HEK293T (cell line): ENCODE measurements at regions not wholly inside any gene's neighbourhood (a gene's known extent, or its start where the extent isn't known, plus 50 kb on each side); places are given as distances from the start of the nearest gene placed in this dataset.
"Not testable (repeated sequence)": the region's sequence is repeated elsewhere in the genome, so short reads cannot be mapped to it uniquely, and the experiment has no call there.

Experiments used
- CTCF ChIA-PET: fragments of 350-600 bp; formaldehyde crosslinking; extraction: SDS; loops from one replicate; lab custom pipeline; 2021; ENCODE audit warnings: antibody characterized with exemption, inconsistent platforms; lab: Yijun Ruan, JAX
- POLR2A ChIA-PET: fragments of 350-600 bp; formaldehyde crosslinking; extraction: SDS; loops from one replicate; lab custom pipeline; 2020; ENCODE audit warnings: antibody characterized with exemption, inconsistent platforms; lab: Yijun Ruan, JAX
- DNase-seq: peaks from one replicate; pipeline ENCODE4 v3.0.0; 2012; ENCODE audit warnings: mixed read lengths; ENCODE audit errors: extremely low spot score
- ARNT ChIP-seq: fragments of 450-650 bp; IDR thresholded peaks from 2 replicates; pipeline ENCODE4 v1.6.1; 2017; ENCODE audit warnings: mild to moderate bottlenecking
- BHLHE40 ChIP-seq: fragments of 450-650 bp; IDR thresholded peaks from 2 replicates; pipeline ENCODE4 v1.6.1; 2016; ENCODE audit warnings: mild to moderate bottlenecking, moderate library complexity, borderline replicate concordance
- CTBP1 ChIP-seq: fragments of 450-650 bp; IDR thresholded peaks from 2 replicates; pipeline ENCODE4 v1.6.1; 2016; ENCODE audit warnings: borderline replicate concordance
- ELF4 ChIP-seq: fragments of 450-650 bp; IDR thresholded peaks from 2 replicates; pipeline ENCODE4 v1.6.1; 2017; ENCODE audit warnings: antibody characterized with exemption
- FOXA1 ChIP-seq: fragments of 450-650 bp; IDR thresholded peaks from 2 replicates; pipeline ENCODE4 v1.6.1; 2016; ENCODE audit warnings: mild to moderate bottlenecking
- FOXK2 ChIP-seq: fragments of 450-650 bp; IDR thresholded peaks from 2 replicates; pipeline ENCODE4 v1.6.1; 2016; ENCODE audit warnings: mild to moderate bottlenecking
- FOXM1 ChIP-seq: fragments of 450-650 bp; IDR thresholded peaks from 2 replicates; pipeline ENCODE4 v1.6.1; 2017; ENCODE audit warnings: mild to moderate bottlenecking, borderline replicate concordance
- HDGF ChIP-seq: fragments of 450-650 bp; IDR thresholded peaks from 2 replicates; pipeline ENCODE4 v1.6.1; 2017; ENCODE audit warnings: antibody characterized with exemption, borderline replicate concordance
- L3MBTL2 ChIP-seq: fragments of 450-650 bp; conservative IDR thresholded peaks from 2 replicates; pipeline ENCODE4 v1.6.1; 2016; ENCODE audit warnings: mild to moderate bottlenecking
- LEF1 ChIP-seq: fragments of 450-650 bp; IDR thresholded peaks from 2 replicates; pipeline ENCODE4 v1.6.1; 2017; ENCODE audit warnings: mild to moderate bottlenecking, borderline replicate concordance
- NFRKB ChIP-seq: fragments of 450-650 bp; IDR thresholded peaks from 2 replicates; pipeline ENCODE4 v1.6.1; 2016; ENCODE audit warnings: mild to moderate bottlenecking, moderate library complexity
- SP1 ChIP-seq: fragments of 450-650 bp; IDR thresholded peaks from 2 replicates; pipeline ENCODE4 v1.6.1; 2017
- SUZ12 ChIP-seq: fragments of 450-650 bp; IDR thresholded peaks from 2 replicates; pipeline ENCODE4 v1.6.1; 2016; ENCODE audit warnings: mild to moderate bottlenecking
- TARDBP ChIP-seq: fragments of 450-650 bp; IDR thresholded peaks from 2 replicates; pipeline ENCODE4 v1.6.1; 2016
- ZNF384 ChIP-seq: fragments of 450-650 bp; IDR thresholded peaks from 2 replicates; pipeline ENCODE4 v1.6.1; 2016
- TF ChIP-seq, protein P1 (sequence below): fragments of 450-650 bp; IDR thresholded peaks from 2 replicates; pipeline ENCODE4 v1.6.1; 2016

DNA sequence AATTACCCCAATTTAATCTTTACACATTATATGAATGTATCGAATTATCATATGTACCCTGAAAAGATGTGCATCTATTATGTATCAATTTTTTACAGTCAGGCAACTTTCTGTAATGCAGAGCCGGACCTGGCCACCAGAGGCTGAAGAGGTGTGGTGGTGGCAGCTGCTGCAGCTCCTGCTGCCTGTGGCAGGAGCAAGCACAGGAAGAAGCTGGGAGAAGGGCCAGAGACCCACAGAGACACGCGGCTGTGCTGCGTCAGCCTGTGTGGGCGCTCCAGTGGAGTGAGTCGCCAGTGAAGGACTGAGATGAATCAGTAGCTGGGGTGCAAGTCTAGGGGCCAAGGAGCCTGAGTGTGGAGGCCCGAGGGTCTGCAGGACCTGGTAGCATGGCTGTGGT lies 74.3 kb upstream of the COG2 start:
- TF ChIP-seq FOXA1, result no peak
- ChIA-PET POLR2A (no interaction called here), CTCF (no interaction called here)
- peak; percentile 53 for DNase-seq

DNA sequence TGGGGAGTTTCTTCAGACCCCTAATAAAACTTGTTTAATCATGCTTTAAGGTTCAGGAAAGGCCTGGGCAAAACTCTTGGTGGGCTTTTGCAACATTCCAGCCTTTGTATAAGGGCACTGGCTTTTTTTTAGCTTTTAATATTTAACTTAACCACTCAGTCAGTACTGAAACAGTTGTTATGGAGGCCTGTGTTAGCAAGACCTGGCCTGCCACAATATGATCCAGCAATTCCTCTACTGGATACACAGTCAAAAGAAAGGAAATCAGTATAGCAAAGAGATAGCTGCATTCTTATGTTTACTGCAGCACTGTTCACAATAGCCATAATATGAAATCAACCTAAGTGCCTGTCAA lies 75.1 kb upstream of the COG2 start:
- no peak for TF ChIP-seq NFRKB
- no peak for TF ChIP-seq TARDBP
- ChIA-PET CTCF (no interaction called here), POLR2A (no interaction called here)
- no peak for DNase-seq

DNA sequence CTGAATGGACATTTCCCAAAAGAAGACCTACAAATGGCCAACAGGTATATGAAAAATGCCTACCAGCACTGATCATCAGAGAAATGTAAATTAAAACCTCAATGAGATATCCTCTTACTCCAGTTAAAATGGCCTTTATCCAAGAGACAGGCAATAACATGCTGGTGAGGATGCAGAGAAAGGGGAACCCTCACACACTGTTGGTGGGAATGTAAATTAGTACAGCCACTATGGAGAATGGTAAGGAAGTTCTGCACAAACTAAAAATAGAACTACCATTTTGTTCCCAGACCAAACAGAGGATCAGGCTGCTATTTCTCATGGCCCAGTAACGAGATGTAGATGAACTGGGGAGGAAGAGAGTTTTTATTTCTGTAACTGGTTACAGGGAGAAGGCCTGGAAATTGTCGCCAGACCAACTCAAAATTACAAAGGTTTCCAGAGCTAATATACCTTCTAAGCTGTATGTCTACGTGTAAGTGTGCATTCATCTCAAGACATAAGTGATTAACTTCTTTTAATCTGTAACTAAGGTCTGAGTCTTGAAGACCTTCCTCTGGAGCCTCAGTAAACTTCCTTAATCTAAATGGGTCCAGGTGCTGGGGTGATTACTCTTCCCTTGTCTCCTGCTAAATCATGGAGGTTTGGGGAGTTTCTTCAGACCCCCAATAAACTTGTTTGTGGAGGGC lies 75.6 kb upstream of the COG2 start:
- POLR2A ChIA-PET, CTCF ChIA-PET, DNase-seq: not testable (repeated sequence)

DNA sequence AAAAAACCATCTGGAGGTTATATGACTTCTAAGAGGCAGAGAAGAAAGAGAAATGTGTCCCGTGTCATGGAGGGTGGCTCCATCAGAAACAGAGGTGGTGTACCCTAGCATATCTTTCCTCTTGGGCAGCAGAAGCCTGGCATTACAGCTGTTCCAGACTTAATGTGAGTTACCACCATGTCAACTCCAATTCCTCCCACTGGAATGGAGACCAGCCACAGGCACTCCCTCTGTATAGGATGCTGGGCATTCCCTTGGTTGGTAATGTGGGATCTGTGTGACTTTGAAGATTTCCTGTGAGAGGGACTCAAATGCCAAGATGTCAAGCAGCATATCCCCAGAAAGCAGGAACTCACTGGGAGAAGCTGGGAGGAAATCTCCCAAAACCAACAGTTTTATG lies 77.1 kb upstream of the COG2 start:
- no peak for DNase-seq
- no peak for TF ChIP-seq CTBP1
- TF ChIP-seq FOXK2, result no peak
- TF ChIP-seq FOXA1, result no peak
- POLR2A ChIA-PET, result no interaction called here
- CTCF ChIA-PET, result no interaction called here

DNA sequence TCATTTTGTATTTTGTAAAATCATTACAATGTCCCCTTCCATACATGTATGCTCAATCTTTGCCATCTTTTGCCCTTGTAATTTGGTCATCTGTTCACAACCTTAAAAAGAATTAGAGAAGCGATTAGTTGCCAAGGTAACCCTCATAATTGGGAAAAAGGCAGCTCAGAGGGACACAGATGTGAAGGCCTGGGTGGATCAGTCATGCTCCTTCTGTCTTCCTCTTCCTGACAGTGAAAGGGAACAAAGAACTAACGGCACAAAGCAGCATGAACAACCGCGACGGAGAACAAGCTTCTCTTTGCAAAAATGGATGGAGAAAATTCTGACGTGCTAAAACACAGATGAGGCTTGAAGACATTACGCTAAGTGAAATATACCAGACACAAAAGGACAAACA lies 78.7 kb upstream of the COG2 start:
- ChIA-PET CTCF (no interaction called here), POLR2A (no interaction called here)
- DNase-seq, result no peak
- TF ChIP-seq FOXK2, result no peak

DNA sequence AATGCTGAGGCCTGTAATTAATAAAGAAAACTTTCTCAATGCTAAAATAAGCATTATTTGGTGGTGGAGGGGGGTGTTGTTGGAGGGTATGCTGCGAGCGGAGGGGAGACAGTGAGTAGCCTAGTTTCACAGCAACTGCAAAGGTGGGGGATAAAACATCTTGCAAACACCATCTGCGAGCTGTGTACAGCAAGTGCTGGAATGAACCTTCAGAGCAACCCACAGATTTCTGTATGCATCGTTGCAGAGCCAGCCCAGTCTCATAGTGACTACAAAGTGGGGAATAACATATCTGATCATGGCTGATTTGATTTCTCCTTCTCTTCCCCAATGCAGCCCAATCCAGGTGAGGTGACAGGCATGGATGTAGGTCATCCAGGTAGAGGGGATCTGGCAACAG lies 80.7 kb upstream of the COG2 start:
- ChIA-PET CTCF (no interaction called here), POLR2A (no interaction called here)
- DNase-seq, result no peak
- TF ChIP-seq ZNF384 (no peak), ARNT (no peak), LEF1 (no peak), FOXK2 (no peak), SP1 (no peak), L3MBTL2 (no peak), HDGF (no peak), FOXM1 (no peak), CTBP1 (no peak), SUZ12 (no peak), ELF4 (no peak), TARDBP (no peak), FOXA1 (no peak)
- TF ChIP-seq, protein P1, sequence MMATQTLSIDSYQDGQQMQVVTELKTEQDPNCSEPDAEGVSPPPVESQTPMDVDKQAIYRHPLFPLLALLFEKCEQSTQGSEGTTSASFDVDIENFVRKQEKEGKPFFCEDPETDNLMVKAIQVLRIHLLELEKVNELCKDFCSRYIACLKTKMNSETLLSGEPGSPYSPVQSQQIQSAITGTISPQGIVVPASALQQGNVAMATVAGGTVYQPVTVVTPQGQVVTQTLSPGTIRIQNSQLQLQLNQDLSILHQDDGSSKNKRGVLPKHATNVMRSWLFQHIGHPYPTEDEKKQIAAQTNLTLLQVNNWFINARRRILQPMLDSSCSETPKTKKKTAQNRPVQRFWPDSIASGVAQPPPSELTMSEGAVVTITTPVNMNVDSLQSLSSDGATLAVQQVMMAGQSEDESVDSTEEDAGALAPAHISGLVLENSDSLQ, result no peak

DNA sequence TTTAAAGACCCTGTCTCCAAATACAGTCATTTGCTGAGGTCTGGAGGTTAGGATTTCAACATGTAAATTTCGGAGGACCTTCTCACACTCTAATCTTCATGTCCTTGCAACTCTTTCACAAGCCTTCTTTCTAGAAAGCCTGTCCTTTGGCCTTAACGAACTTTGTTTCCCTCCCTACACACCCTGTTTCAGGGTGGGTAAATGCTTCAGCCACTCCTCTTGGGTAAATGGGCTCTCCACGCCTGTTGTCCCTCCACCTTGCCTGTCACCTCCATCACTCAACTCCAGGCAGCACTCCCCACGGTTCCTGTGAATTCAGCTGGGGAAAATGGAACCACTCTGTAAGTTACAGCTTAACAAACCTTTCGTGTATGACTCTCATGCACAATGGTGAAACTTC lies 84.0 kb upstream of the COG2 start:
- DNase-seq, result no peak
- no peak for TF ChIP-seq FOXM1
- TF ChIP-seq TARDBP, result no peak
- TF ChIP-seq BHLHE40, result no peak
- no peak for TF ChIP-seq LEF1
- no peak for TF ChIP-seq SP1
- no peak for TF ChIP-seq FOXA1
- TF ChIP-seq SUZ12, result no peak
- TF ChIP-seq ARNT, result no peak
- no peak for TF ChIP-seq HDGF
- TF ChIP-seq FOXK2, result no peak
- TF ChIP-seq CTBP1, result no peak
- no peak for TF ChIP-seq ELF4
- TF ChIP-seq ZNF384, result no peak
- TF ChIP-seq L3MBTL2, result no peak
- TF ChIP-seq, protein P1, result no peak
- ChIA-PET CTCF (no interaction called here), POLR2A (no interaction called here)

DNA sequence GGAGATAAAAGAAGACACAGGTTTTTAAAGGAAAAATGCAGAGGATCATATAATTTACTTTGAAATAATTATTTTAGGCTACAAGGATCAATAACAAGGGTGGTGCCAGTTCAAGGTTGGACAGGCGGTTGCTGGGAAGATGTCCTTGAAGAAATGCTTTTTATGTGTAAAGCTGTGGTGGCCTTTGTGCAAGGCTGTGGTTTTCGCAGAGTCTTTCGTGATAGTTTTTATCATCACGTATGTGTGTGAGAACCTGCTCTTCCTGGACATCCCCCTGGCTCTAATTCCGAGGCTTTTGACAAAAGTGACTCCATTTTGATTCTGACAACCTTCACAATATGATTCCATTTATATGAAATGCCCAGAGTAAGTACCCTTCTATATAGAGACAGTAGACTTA lies 85.8 kb upstream of the COG2 start:
- TF ChIP-seq SP1 (no peak), L3MBTL2 (no peak), HDGF (no peak), ZNF384 (no peak), BHLHE40 (no peak), FOXA1 (no peak), ELF4 (no peak), TARDBP (no peak), FOXK2 (no peak)
- TF ChIP-seq, protein P1, result no peak
- ChIA-PET CTCF (no interaction called here), POLR2A (no interaction called here)
- no peak for DNase-seq
